Stomach smooth muscle (tissue), 2 donors: ENCODE measurements at regions not wholly inside any gene's neighbourhood (a gene's known extent, or its start where the extent isn't known, plus 50 kb on each side); places are given as distances from the start of the nearest gene placed in this dataset.

Source experiments
- H3K27ac ChIP-seq: one replicate; pipeline ENCODE4 v1.7.0; 2013; ENCODE audit warnings: mild to moderate bottlenecking, low read length, inconsistent platforms
- H3K27me3 ChIP-seq, 2 donors: one replicate each; pipeline ENCODE4 v1.7.0; 2013; ENCODE audit warnings: low read length in 2 of 2; ENCODE audit not compliant: insufficient read depth in 2 of 2, control insufficient read depth in 1 of 2
- H3K36me3 ChIP-seq, 2 donors: one replicate each; pipeline ENCODE4 v1.7.0; 2013; ENCODE audit warnings: low read length in 2 of 2; ENCODE audit not compliant: control insufficient read depth in 2 of 2, insufficient read depth in 2 of 2
- H3K4me1 ChIP-seq: one replicate; pipeline ENCODE4 v1.7.0; 2013; ENCODE audit warnings: low read length; ENCODE audit not compliant: control insufficient read depth, insufficient read depth
- H3K4me3 ChIP-seq, 2 donors: one replicate each; pipeline ENCODE4 v1.7.0; 2013; ENCODE audit warnings: low read length in 2 of 2
- H3K9ac ChIP-seq, 2 donors: one replicate each; pipeline ENCODE4 v1.7.0; 2013; ENCODE audit warnings: low read length in 2 of 2, mild to moderate bottlenecking in 1 of 2
- H3K9me3 ChIP-seq, 2 donors: one replicate each; pipeline ENCODE4 v1.7.0; 2013; ENCODE audit warnings: low read length in 2 of 2; ENCODE audit not compliant: control insufficient read depth in 2 of 2
- donor health status: healthy.
- donor health status: Pancreatic carcinoma.

- Histone ChIP-seq H3K9me3 (no peaks in the 10 kb centered on the region), H3K36me3 (no peaks in the 10 kb centered on the region), H3K4me3 (no peak overlapping the region), H3K4me1 (no peaks in the 10 kb centered on the region), H3K9ac (no peak overlapping the region), H3K27ac (no peak overlapping the region), H3K27me3 (no peaks in the 10 kb centered on the region)
Observed at GRCh38 chr6:79833264-79833963, 113.9 kb downstream of the ELOVL4 start.

GRCh38 chr6:79832723-79833122, 114.6 kb downstream of the ELOVL4 start:
- H3K27me3 ChIP-seq = no peaks in the 10 kb centered on the region
- no peaks in the 10 kb centered on the region for H3K36me3 ChIP-seq
- H3K9me3 ChIP-seq = no peaks in the 10 kb centered on the region
- no peaks in the 10 kb centered on the region for H3K4me1 ChIP-seq
- H3K9ac ChIP-seq = no peak overlapping the region
- no peak overlapping the region for H3K4me3 ChIP-seq
- no peak overlapping the region for H3K27ac ChIP-seq

GRCh38 chr6:79824202-79824601, 123.2 kb downstream of the ELOVL4 start:
- no peaks in the 10 kb centered on the region for H3K36me3 ChIP-seq
- no peaks in the 10 kb centered on the region for H3K4me1 ChIP-seq
- H3K27ac ChIP-seq = no peak overlapping the region
- H3K4me3 ChIP-seq = no peak overlapping the region
- no peaks in the 10 kb centered on the region for H3K9me3 ChIP-seq
- H3K27me3 ChIP-seq = no peaks in the 10 kb centered on the region
- no peak overlapping the region for H3K9ac ChIP-seq

GRCh38 chr6:79821859-79822258, 125.5 kb downstream of the ELOVL4 start:
- Histone ChIP-seq H3K36me3 (no peaks in the 10 kb centered on the region), H3K27ac (no peak overlapping the region), H3K9ac (no peak overlapping the region), H3K27me3 (no peaks in the 10 kb centered on the region), H3K4me3 (no peak overlapping the region), H3K4me1 (no peaks in the 10 kb centered on the region), H3K9me3 (no peaks in the 10 kb centered on the region)

GRCh38 chr6:79818471-79818870, 128.9 kb downstream of the ELOVL4 start:
- Histone ChIP-seq H3K4me3 (no peak overlapping the region), H3K9ac (no peak overlapping the region), H3K9me3 (no peaks in the 10 kb centered on the region)

GRCh38 chr6:79814940-79815339, 132.4 kb downstream of the ELOVL4 start:
- Histone ChIP-seq H3K36me3 (no peaks in the 10 kb centered on the region), H3K27ac (no peak overlapping the region), H3K9ac (no peak overlapping the region), H3K27me3 (no peaks in the 10 kb centered on the region), H3K4me3 (no peak overlapping the region), H3K9me3 (no peaks in the 10 kb centered on the region), H3K4me1 (peaks cover 6% of the 10 kb centered on the region)

More at GRCh38 chr6:79818471-79818870, 128.9 kb downstream of the ELOVL4 start:
- no peaks in the 10 kb centered on the region for H3K36me3 ChIP-seq
- H3K27me3 ChIP-seq = no peaks in the 10 kb centered on the region
- no peak overlapping the region for H3K27ac ChIP-seq
- no peaks in the 10 kb centered on the region for H3K4me1 ChIP-seq

- Histone ChIP-seq H3K9ac (no peak overlapping the region), H3K4me1 (peaks cover 7% of the 10 kb centered on the region), H3K9me3 (no peaks in the 10 kb centered on the region), H3K27ac (no peak overlapping the region), H3K27me3 (no peaks in the 10 kb centered on the region), H3K4me3 (no peak overlapping the region), H3K36me3 (no peaks in the 10 kb centered on the region)
Observed at GRCh38 chr6:79813854-79814709, 133.3 kb downstream of the ELOVL4 start.

- Histone ChIP-seq H3K4me3 (no peak overlapping the region), H3K36me3 (no peaks in the 10 kb centered on the region), H3K9ac (no peak overlapping the region), H3K27ac (no peak overlapping the region), H3K9me3 (no peaks in the 10 kb centered on the region), H3K4me1 (peaks cover 10% of the 10 kb centered on the region), H3K27me3 (no peaks in the 10 kb centered on the region)
Observed at GRCh38 chr6:79813143-79813850, 134.1 kb downstream of the ELOVL4 start.

GRCh38 chr6:79812195-79812594, 135.2 kb downstream of the ELOVL4 start:
- Histone ChIP-seq H3K27ac (no peak overlapping the region), H3K4me1 (peaks cover 10% of the 10 kb centered on the region), H3K27me3 (no peaks in the 10 kb centered on the region), H3K9ac (no peak overlapping the region), H3K4me3 (no peak overlapping the region), H3K36me3 (no peaks in the 10 kb centered on the region), H3K9me3 (no peaks in the 10 kb centered on the region)

GRCh38 chr6:79810871-79811270, 136.5 kb downstream of the ELOVL4 start:
- H3K9ac ChIP-seq = no peak overlapping the region
- no peaks in the 10 kb centered on the region for H3K9me3 ChIP-seq
- H3K27me3 ChIP-seq = no peaks in the 10 kb centered on the region
- no peaks in the 10 kb centered on the region for H3K36me3 ChIP-seq
- peaks cover 10% of the 10 kb centered on the region for H3K4me1 ChIP-seq
- no peak overlapping the region for H3K4me3 ChIP-seq
- no peak overlapping the region for H3K27ac ChIP-seq
